Thyroid gland (tissue), 4 donors: ENCODE measurements at regions not wholly inside any gene's neighbourhood (a gene's known extent, or its start where the extent isn't known, plus 50 kb on each side); places are given as distances from the start of the nearest gene placed in this dataset.

Experiments
- DNase-seq, 2 donors: peaks; one replicate each; pipeline ENCODE4 v3.0.0-alpha.2; 2019
- H3K27ac ChIP-seq, 3 donors: fragments of 200-600 bp; sonication (generic); 1 replicate in 2 of 3; 2 replicates in 1 of 3; pipeline ENCODE4 v1.5.1; 2016 to 2019; ENCODE audit warnings: mild to moderate bottlenecking in 1 of 3, moderate library complexity in 1 of 3
- H3K27me3 ChIP-seq: fragments of 200-600 bp; sonication (generic); one replicate; pipeline ENCODE4 v1.5.1; 2019
- H3K36me3 ChIP-seq, 2 donors: fragments of 200-600 bp; sonication (generic); one replicate each; pipeline ENCODE4 v1.5.1; 2016 to 2019
- H3K4me1 ChIP-seq, 2 donors: fragments of 200-600 bp; sonication (generic); one replicate each; pipeline ENCODE4 v1.5.1; 2017 to 2019
- H3K4me3 ChIP-seq, 3 donors: fragments of 200-600 bp; sonication (generic); replicated peaks in 1 of 3; 1 replicate in 2 of 3; 2 replicates in 1 of 3; pipeline ENCODE4 v1.5.1; 2016; ENCODE audit warnings: mild to moderate bottlenecking in 1 of 3
- H3K9me3 ChIP-seq: fragments of 200-600 bp; sonication (generic); one replicate; pipeline ENCODE4 v1.5.1; 2017
- POLR2A ChIP-seq, 2 donors: fragments of 450-650 bp; IDR thresholded peaks; one replicate each; pipeline ENCODE4 v1.6.1; 2017; ENCODE audit warnings: antibody characterized with exemption in 2 of 2, mild to moderate bottlenecking in 2 of 2, moderate library complexity in 1 of 2
- WGBS, 2 donors: methylation state at CpG; one replicate each; pipeline ENCODE4 v1.1.5; 2017; 5-methylcytosine and 5-hydroxymethylcytosine counted together
- intact Hi-C: fragments of 100-400 bp; cut with DNase I; formaldehyde crosslinking; loops from one replicate; pipeline ENCODE4 v1.15.1; 2023
- TF ChIP-seq, protein P1 (sequence below), 6 experiments: fragments of 200-600 bp in 3 of 6; fragments of 450-650 bp in 3 of 6; sonication (generic) in 3 of 6; IDR thresholded peaks; one replicate each; pipeline ENCODE4 v1.5.1; 2016 to 2019; ENCODE audit warnings: antibody characterized with exemption in 6 of 6, mild to moderate bottlenecking in 2 of 6, inconsistent platforms in 1 of 6, moderate library complexity in 1 of 6

- TF ChIP-seq POLR2A (IDR thresholded peaks at IDR 0.05) = no peak
- TF ChIP-seq, protein P1, sequence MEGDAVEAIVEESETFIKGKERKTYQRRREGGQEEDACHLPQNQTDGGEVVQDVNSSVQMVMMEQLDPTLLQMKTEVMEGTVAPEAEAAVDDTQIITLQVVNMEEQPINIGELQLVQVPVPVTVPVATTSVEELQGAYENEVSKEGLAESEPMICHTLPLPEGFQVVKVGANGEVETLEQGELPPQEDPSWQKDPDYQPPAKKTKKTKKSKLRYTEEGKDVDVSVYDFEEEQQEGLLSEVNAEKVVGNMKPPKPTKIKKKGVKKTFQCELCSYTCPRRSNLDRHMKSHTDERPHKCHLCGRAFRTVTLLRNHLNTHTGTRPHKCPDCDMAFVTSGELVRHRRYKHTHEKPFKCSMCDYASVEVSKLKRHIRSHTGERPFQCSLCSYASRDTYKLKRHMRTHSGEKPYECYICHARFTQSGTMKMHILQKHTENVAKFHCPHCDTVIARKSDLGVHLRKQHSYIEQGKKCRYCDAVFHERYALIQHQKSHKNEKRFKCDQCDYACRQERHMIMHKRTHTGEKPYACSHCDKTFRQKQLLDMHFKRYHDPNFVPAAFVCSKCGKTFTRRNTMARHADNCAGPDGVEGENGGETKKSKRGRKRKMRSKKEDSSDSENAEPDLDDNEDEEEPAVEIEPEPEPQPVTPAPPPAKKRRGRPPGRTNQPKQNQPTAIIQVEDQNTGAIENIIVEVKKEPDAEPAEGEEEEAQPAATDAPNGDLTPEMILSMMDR (IDR thresholded peaks at IDR 0.05) = no peak
- no peaks in the 10 kb centered on the region for H3K36me3 ChIP-seq
- no peaks in the 10 kb centered on the region for H3K4me1 ChIP-seq
- H3K4me3 ChIP-seq = no peak overlapping the region
- no peak overlapping the region for H3K27ac ChIP-seq
- no peak for DNase-seq
- no peaks in the 10 kb centered on the region for H3K9me3 ChIP-seq
- intact Hi-C loops = no loop called here
- no peaks in the 10 kb centered on the region for H3K27me3 ChIP-seq
Observed at GRCh38 chr9:81741103-81741502, 51.8 kb upstream of the TLE1 start.

DNA sequence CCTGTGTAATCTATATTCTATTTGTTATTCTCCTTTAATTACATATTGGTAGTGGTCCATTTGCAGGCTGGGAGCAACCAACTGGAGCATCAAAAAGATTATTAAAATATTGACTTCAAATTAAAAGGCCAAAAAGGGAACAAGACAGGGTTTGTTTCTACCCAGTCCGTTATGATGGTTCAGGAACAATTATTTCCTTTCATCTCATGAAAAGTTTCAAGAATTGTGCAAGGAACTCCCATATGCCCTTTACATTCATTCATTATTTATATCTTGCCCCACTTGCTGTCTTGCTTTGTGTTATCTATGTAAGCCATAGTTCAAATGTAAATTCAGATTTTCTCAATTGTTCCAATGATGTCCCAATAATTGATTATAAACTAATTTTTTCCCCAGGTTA lies 58.7 kb upstream of the TLE1 start:
- no peak for DNase-seq
- intact Hi-C loops = no loop called here

DNA sequence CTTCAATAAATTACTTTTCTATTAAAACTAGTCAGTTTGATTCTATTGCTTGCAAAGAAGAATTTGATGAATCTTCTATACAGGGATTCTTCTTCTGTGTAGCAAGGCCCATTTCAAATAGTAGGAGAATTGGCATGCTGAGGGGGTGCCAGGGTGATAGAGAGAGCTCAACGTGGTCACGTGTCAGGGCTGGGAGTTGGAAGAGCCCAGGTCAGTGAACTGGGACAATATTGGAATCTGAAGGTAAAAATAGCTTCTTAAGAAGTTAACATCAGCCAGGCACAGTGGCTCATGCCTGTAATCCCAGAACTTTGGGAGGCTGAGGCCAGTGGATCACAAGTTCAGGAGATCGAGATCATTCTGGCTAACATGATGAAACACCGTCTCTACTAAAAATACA lies 64.1 kb upstream of the TLE1 start:
- no peak overlapping the region for H3K4me3 ChIP-seq
- DNase-seq = peak; percentile 57 to 61
- H3K4me1 ChIP-seq = no peaks in the 10 kb centered on the region
- no peaks in the 10 kb centered on the region for H3K36me3 ChIP-seq
- intact Hi-C loops = no loop called here
- TF ChIP-seq POLR2A (IDR thresholded peaks at IDR 0.05) = no peak
- TF ChIP-seq, protein P1 (IDR thresholded peaks at IDR 0.05) = no peak
- H3K27ac ChIP-seq = no peak overlapping the region
- H3K27me3 ChIP-seq = no peaks in the 10 kb centered on the region
- no peaks in the 10 kb centered on the region for H3K9me3 ChIP-seq
- 70 to 78% methylated on average over 4 of the region's 4 CpGs for WGBS, 2 donors

More for the DNA sequence above, 58.7 kb upstream of the TLE1 start:
- WGBS, 2 donors = 91 to 98% methylated on average over 1 of the region's 1 CpG
- Histone ChIP-seq H3K36me3 (no peaks in the 10 kb centered on the region), H3K9me3 (no peaks in the 10 kb centered on the region), H3K4me1 (no peaks in the 10 kb centered on the region), H3K27ac (no peak overlapping the region), H3K4me3 (no peak overlapping the region), H3K27me3 (no peaks in the 10 kb centered on the region)
- TF ChIP-seq, protein P1 (IDR thresholded peaks at IDR 0.05) = no peak
- TF ChIP-seq POLR2A (IDR thresholded peaks at IDR 0.05) = no peak

- no peaks in the 10 kb centered on the region for H3K9me3 ChIP-seq
- TF ChIP-seq, protein P1 (IDR thresholded peaks at IDR 0.05) = no peak
- TF ChIP-seq POLR2A (IDR thresholded peaks at IDR 0.05) = no peak
- DNase-seq = no peak
- intact Hi-C loops = no loop called here
- no peak overlapping the region for H3K4me3 ChIP-seq
- no peaks in the 10 kb centered on the region for H3K36me3 ChIP-seq
- H3K27ac ChIP-seq = no peak overlapping the region
- no peaks in the 10 kb centered on the region for H3K4me1 ChIP-seq
- H3K27me3 ChIP-seq = no peaks in the 10 kb centered on the region
Observed at GRCh38 chr9:81754245-81754644, 64.9 kb upstream of the TLE1 start.

DNA sequence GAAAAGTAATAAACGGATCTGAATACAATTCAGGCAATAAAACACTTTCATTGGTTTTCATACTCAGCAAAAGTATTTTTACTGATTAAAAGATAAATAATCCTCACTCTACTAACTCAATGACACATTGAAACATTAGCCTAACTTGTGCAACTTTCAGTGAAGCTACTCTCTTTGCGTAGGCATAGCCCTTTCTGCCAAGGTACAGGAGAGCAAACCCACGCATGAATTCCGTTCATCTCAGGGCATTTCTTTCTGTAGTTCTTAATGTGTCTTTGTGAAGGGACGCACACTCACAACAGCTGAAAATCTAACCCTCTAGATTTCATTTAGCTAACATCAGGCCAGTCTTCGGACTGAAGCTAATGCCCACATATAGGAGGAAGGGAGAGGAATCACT lies 66.4 kb upstream of the TLE1 start:
- Histone ChIP-seq H3K9me3 (no peaks in the 10 kb centered on the region), H3K4me1 (no peaks in the 10 kb centered on the region), H3K4me3 (no peak overlapping the region), H3K36me3 (no peaks in the 10 kb centered on the region), H3K27me3 (no peaks in the 10 kb centered on the region), H3K27ac (no peak overlapping the region)
- no peak for DNase-seq
- intact Hi-C loops = no loop called here
- WGBS, 2 donors = 95 to 96% methylated on average over 6 of the region's 6 CpGs
- TF ChIP-seq, protein P1 (IDR thresholded peaks at IDR 0.05) = no peak
- no peak for TF ChIP-seq POLR2A (IDR thresholded peaks at IDR 0.05)
